ENCODE measurements at regions not wholly inside any gene's neighbourhood (a gene's known extent, or its start where the extent isn't known, plus 50 kb on each side); places are given as distances from the start of the nearest gene placed in this dataset.

- Histone ChIP-seq H3K4me3 (ENCODE audit: low read depth in 1 of 3, low read length in 3 of 3) (no peak overlapping the region), H3K27me3 (ENCODE audit: control insufficient read depth in 4 of 4, insufficient read depth in 4 of 4, low read length in 3 of 4) (no peaks in the 10 kb centered on the region), H3K9me3 (ENCODE audit: control insufficient read depth in 4 of 4, low read length in 3 of 4) (no peaks in the 10 kb centered on the region), H3K4me1 (ENCODE audit: control insufficient read depth in 4 of 4, insufficient read depth in 4 of 4, low read length in 3 of 4) (no peaks in the 10 kb centered on the region), H3K9ac (ENCODE audit: low read depth in 1 of 2, low read length in 2 of 2) (no peak overlapping the region), H3K36me3 (ENCODE audit: control insufficient read depth in 4 of 4, insufficient read depth in 3 of 4, low read depth in 1 of 4, low read length in 3 of 4) (no peaks in the 10 kb centered on the region), H3K27ac (ENCODE audit: low read depth in 1 of 2, low read length in 2 of 2) (no peak overlapping the region)
- TF ChIP-seq FOXA2 (IDR thresholded peaks at IDR 0.05) (no peak), JUND (IDR thresholded peaks at IDR 0.05) (no peak), REST (IDR thresholded peaks at IDR 0.05) (no peak), ZBTB33 (IDR thresholded peaks at IDR 0.05) (no peak), HNF4G (IDR thresholded peaks at IDR 0.05) (no peak), HNF4A (conservative IDR thresholded peaks at IDR 0.05) (no peak), ATF3 (IDR thresholded peaks at IDR 0.05) (no peak), GABPA (IDR thresholded peaks at IDR 0.05 in 1 of 2, conservative IDR thresholded peaks at IDR 0.05 in 1 of 2) (no peak), SP1 (IDR thresholded peaks at IDR 0.05) (no peak)
- DNase-seq (ENCODE audit: low spot score): no peak
Measured at GRCh38 chr6:26149240-26149639, 62.0 kb downstream of the HFE start.

GRCh38 chr6:26152226-26153101 lies 65.2 kb downstream of the HFE start:
- H3K9me3 ChIP-seq (ENCODE audit: control insufficient read depth in 4 of 4, low read length in 3 of 4): no peaks in the 10 kb centered on the region
- TF ChIP-seq RAD21 (IDR thresholded peaks at IDR 0.05) (no peak), NR2F2 (IDR thresholded peaks at IDR 0.05) (no peak), TAF1 (conservative IDR thresholded peaks at IDR 0.05) (no peak), ATF3 (IDR thresholded peaks at IDR 0.05) (no peak), FOXA1 (IDR thresholded peaks at IDR 0.05) (no peak), RXRA (IDR thresholded peaks at IDR 0.05) (no peak), CTCF (IDR thresholded peaks at IDR 0.05; ENCODE audit: low read depth, low read length, missing input control) (no peak)
- H3K4me3 ChIP-seq (ENCODE audit: low read depth in 1 of 3, low read length in 3 of 3): no peak overlapping the region
- no peak overlapping the region for H3K27ac ChIP-seq (ENCODE audit: low read depth in 1 of 2, low read length in 2 of 2)
- H3K27me3 ChIP-seq (ENCODE audit: control insufficient read depth in 4 of 4, insufficient read depth in 4 of 4, low read length in 3 of 4): no peaks in the 10 kb centered on the region
- no peak overlapping the region for H3K9ac ChIP-seq (ENCODE audit: low read depth in 1 of 2, low read length in 2 of 2)
- H3K36me3 ChIP-seq (ENCODE audit: control insufficient read depth in 4 of 4, insufficient read depth in 3 of 4, low read depth in 1 of 4, low read length in 3 of 4): no peaks in the 10 kb centered on the region
- no peak for DNase-seq (ENCODE audit: low spot score)
- peaks cover 4 to 11% (median 8%) of the 10 kb centered on the region in 4 donors for H3K4me1 ChIP-seq (ENCODE audit: control insufficient read depth in 4 of 4, insufficient read depth in 4 of 4, low read length in 3 of 4)
- WGBS: 76% methylated on average over 6 of the region's 6 CpGs

Data from liver (tissue), 8 donors.